Thyroid gland (tissue), 4 donors: ENCODE measurements at regions not wholly inside any gene's neighbourhood (a gene's known extent, or its start where the extent isn't known, plus 50 kb on each side); places are given as distances from the start of the nearest gene placed in this dataset.

Experiments used
- CTCF ChIP-seq, 6 experiments: fragments of 200-600 bp in 3 of 6; fragments of 450-650 bp in 3 of 6; sonication (generic) in 3 of 6; IDR thresholded peaks; one replicate each; pipeline ENCODE4 v1.5.1; 2016 to 2019; ENCODE audit warnings: antibody characterized with exemption in 6 of 6, mild to moderate bottlenecking in 2 of 6, inconsistent platforms in 1 of 6, moderate library complexity in 1 of 6
- POLR2A ChIP-seq, 2 donors: fragments of 450-650 bp; IDR thresholded peaks; one replicate each; pipeline ENCODE4 v1.6.1; 2017; ENCODE audit warnings: antibody characterized with exemption in 2 of 2, mild to moderate bottlenecking in 2 of 2, moderate library complexity in 1 of 2

GRCh38 chr11:130787092-130787616 is 129.1 kb downstream of the SNX19 start:
- peak in 3 of 6 experiments; percentile 6 to 31 (median 25) for TF ChIP-seq CTCF (IDR thresholded peaks at IDR 0.05)
- peak in 1 of 2 donors; percentile 36 for TF ChIP-seq POLR2A (IDR thresholded peaks at IDR 0.05)
